OCI-LY3 (cell line): ENCODE measurements at regions not wholly inside any gene's neighbourhood (a gene's known extent, or its start where the extent isn't known, plus 50 kb on each side); places are given as distances from the start of the nearest gene placed in this dataset.

Source experiments
- H2AFZ ChIP-seq: fragments of 200-600, 300-600 bp; shearing (Covaris generic); 2 replicates; pipeline ENCODE4 v1.6.0; 2014; ENCODE audit warnings: antibody characterized with exemption, low read depth, low read length
- H3K27ac ChIP-seq: fragments of 200-600, 300-600 bp; sonication (generic); 2 replicates; pipeline ENCODE4 v1.5.1; 2014; ENCODE audit warnings: mild to moderate bottlenecking, low read length, moderate library complexity, mixed read lengths
- H3K27me3 ChIP-seq: fragments of 200-600, 300-600 bp; sonication (generic); 2 replicates; pipeline ENCODE4 v1.6.1; 2014; ENCODE audit warnings: low read depth, low read length, mixed read lengths
- H3K36me3 ChIP-seq: fragments of 200-600, 300-600 bp; sonication (generic); replicated peaks from 2 replicates; pipeline ENCODE3; 2014; ENCODE audit warnings: low read depth, low read length, mixed read lengths
- H3K4me1 ChIP-seq: fragments of 300-600, 200-600 bp; sonication (generic); 2 replicates; pipeline ENCODE4 v1.6.1; 2014; ENCODE audit warnings: low read length, mixed read lengths
- H3K4me2 ChIP-seq: fragments of 200-600, 300-600 bp; sonication (generic); 2 replicates; pipeline ENCODE4 v1.6.1; 2014; ENCODE audit warnings: low read length, mixed read lengths
- H3K4me3 ChIP-seq: fragments of 300-600, 200-600 bp; sonication (generic); 2 replicates; pipeline ENCODE4 v1.5.1; 2014; ENCODE audit warnings: antibody characterized with exemption, mild to moderate bottlenecking, low read length, moderate library complexity
- H3K79me2 ChIP-seq: fragments of 300-600, 200-600 bp; shearing (Covaris generic); 2 replicates; pipeline ENCODE4 v1.6.1; 2014; ENCODE audit warnings: mild to moderate bottlenecking, low read length, mixed read lengths
- H3K9ac ChIP-seq: fragments of 300-600, 200-600 bp; shearing (Covaris generic); 2 replicates; pipeline ENCODE4 v1.6.0; 2014; ENCODE audit warnings: mild to moderate bottlenecking, low read length, moderate library complexity
- H3K9me3 ChIP-seq: fragments of 200-600, 300-600 bp; shearing (Covaris generic); 2 replicates; pipeline ENCODE4 v1.6.1; 2014; ENCODE audit warnings: low read length, mixed read lengths; ENCODE audit not compliant: insufficient read depth
- H4K20me1 ChIP-seq: fragments of 200-600, 300-600 bp; sonication (generic); 2 replicates; pipeline ENCODE4 v1.6.1; 2016; ENCODE audit warnings: low read length, mixed read lengths; ENCODE audit not compliant: insufficient read depth
- CTCF ChIP-seq: fragments of 200-600, 300-600 bp; sonication (generic); IDR thresholded peaks from 2 replicates; pipeline ENCODE4 v1.5.1; 2014; ENCODE audit warnings: antibody characterized with exemption, low read length, low read depth
- EZH2phosphoT487 ChIP-seq: fragments of 200-600 bp; shearing (Covaris generic); IDR thresholded peaks from 2 replicates; pipeline ENCODE4 v1.6.1; 2018; ENCODE audit warnings: antibody characterized with exemption, mixed run types, low read depth

DNA sequence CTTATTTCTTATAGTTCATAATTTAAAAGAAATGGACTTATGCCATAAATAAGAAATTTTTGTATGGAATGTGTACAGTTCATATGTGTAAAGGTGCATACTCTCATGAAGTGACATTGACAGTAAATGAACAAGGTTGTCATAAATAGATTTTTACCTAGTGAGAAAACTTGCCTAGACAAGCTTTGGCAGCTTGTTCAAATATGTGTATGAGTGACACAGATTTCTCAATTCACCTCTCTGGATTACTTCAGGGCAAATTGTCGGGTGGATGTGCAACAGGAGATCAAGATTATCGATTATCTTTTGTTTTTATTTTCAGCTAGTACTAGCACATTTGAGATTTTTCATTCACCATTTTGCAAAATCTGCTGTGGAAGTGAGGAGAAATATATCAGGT lies 758.1 kb upstream of the ACVR2A start:
- H3K79me2 ChIP-seq = no peaks in the 10 kb centered on the region
- no peak overlapping the region for H2AFZ ChIP-seq
- no peak overlapping the region for H3K27ac ChIP-seq
- H4K20me1 ChIP-seq = no peaks in the 10 kb centered on the region
- H3K4me3 ChIP-seq = no peak overlapping the region
- H3K9ac ChIP-seq = no peak overlapping the region
- H3K27me3 ChIP-seq = no peaks in the 10 kb centered on the region
- peaks cover 29% of the 10 kb centered on the region for H3K4me1 ChIP-seq
- no peak overlapping the region for H3K4me2 ChIP-seq
- no peaks in the 10 kb centered on the region for H3K9me3 ChIP-seq
- TF ChIP-seq EZH2phosphoT487 = no peak
- TF ChIP-seq CTCF = no peak
- H3K36me3 ChIP-seq = no peaks in the 10 kb centered on the region

GRCh38 chr2:147083664-147084063 lies 761.2 kb upstream of the ACVR2A start:
- Histone ChIP-seq H3K9me3 (no peaks in the 10 kb centered on the region), H3K27ac (no peak overlapping the region), H2AFZ (no peak overlapping the region), H3K27me3 (no peaks in the 10 kb centered on the region), H4K20me1 (no peaks in the 10 kb centered on the region), H3K36me3 (no peaks in the 10 kb centered on the region), H3K4me3 (no peak overlapping the region), H3K9ac (no peak overlapping the region), H3K4me2 (no peak overlapping the region), H3K4me1 (peaks cover 18% of the 10 kb centered on the region), H3K79me2 (no peaks in the 10 kb centered on the region)
- no peak for TF ChIP-seq EZH2phosphoT487
- TF ChIP-seq CTCF = no peak

GRCh38 chr2:147082850-147083522 lies 761.8 kb upstream of the ACVR2A start:
- H3K27me3 ChIP-seq = no peaks in the 10 kb centered on the region
- no peaks in the 10 kb centered on the region for H3K9me3 ChIP-seq
- H3K4me2 ChIP-seq = no peak overlapping the region
- no peaks in the 10 kb centered on the region for H3K36me3 ChIP-seq
- no peak overlapping the region for H3K4me3 ChIP-seq
- peaks cover 18% of the 10 kb centered on the region for H3K4me1 ChIP-seq
- no peaks in the 10 kb centered on the region for H4K20me1 ChIP-seq
- H3K27ac ChIP-seq = no peak overlapping the region
- TF ChIP-seq CTCF (peak; percentile 96), EZH2phosphoT487 (no peak)
- no peak overlapping the region for H3K9ac ChIP-seq
- no peaks in the 10 kb centered on the region for H3K79me2 ChIP-seq
- H2AFZ ChIP-seq = no peak overlapping the region

GRCh38 chr2:147081831-147082230 lies 763.0 kb upstream of the ACVR2A start:
- Histone ChIP-seq H3K27ac (no peak overlapping the region), H3K27me3 (no peaks in the 10 kb centered on the region)

More at GRCh38 chr2:147081831-147082230, 763.0 kb upstream of the ACVR2A start:
- Histone ChIP-seq H3K9me3 (no peaks in the 10 kb centered on the region), H3K4me2 (no peak overlapping the region), H3K36me3 (no peaks in the 10 kb centered on the region), H2AFZ (no peak overlapping the region), H3K9ac (no peak overlapping the region), H3K4me1 (peaks cover 18% of the 10 kb centered on the region), H4K20me1 (no peaks in the 10 kb centered on the region), H3K4me3 (no peak overlapping the region), H3K79me2 (no peaks in the 10 kb centered on the region)
- no peak for TF ChIP-seq EZH2phosphoT487
- TF ChIP-seq CTCF = no peak
